ENCODE measurements at regions not wholly inside any gene's neighbourhood (a gene's known extent, or its start where the extent isn't known, plus 50 kb on each side); places are given as distances from the start of the nearest gene placed in this dataset.

GRCh38 chr5:81846301-81846700 lies 95.4 kb upstream of the SSBP2 start:
- TF ChIP-seq POLR2A (IDR thresholded peaks at IDR 0.05) (no peak), CTCF (IDR thresholded peaks at IDR 0.05) (no peak)
- intact Hi-C loops (cut with DNase I; ENCODE audit: low total_unique reads) = no loop called here
- peaks cover 13% of the 10 kb centered on the region for H3K4me1 ChIP-seq
- H3K27me3 ChIP-seq = no peaks in the 10 kb centered on the region
- H3K9me3 ChIP-seq = no peaks in the 10 kb centered on the region
- no peak overlapping the region for H3K27ac ChIP-seq
- DNase-seq = no peak
- no peaks in the 10 kb centered on the region for H3K36me3 ChIP-seq (ENCODE audit: low read depth, missing control alignments)
- WGBS, 2 donors = 69 to 94% methylated on average over 1 of the region's 1 CpG
- H3K4me3 ChIP-seq = no peak overlapping the region

GRCh38 chr5:81843845-81844244 lies 92.9 kb upstream of the SSBP2 start:
- no peaks in the 10 kb centered on the region for H3K9me3 ChIP-seq
- intact Hi-C loops (cut with DNase I; ENCODE audit: low total_unique reads) = no loop called here
- H3K4me3 ChIP-seq = no peak overlapping the region
- H3K27ac ChIP-seq = no peak overlapping the region
- H3K36me3 ChIP-seq (ENCODE audit: low read depth, missing control alignments) = no peaks in the 10 kb centered on the region
- no peaks in the 10 kb centered on the region for H3K27me3 ChIP-seq
- WGBS, 2 donors = 93 to 96% methylated on average over 2 of the region's 2 CpGs
- no peak for DNase-seq
- TF ChIP-seq CTCF (IDR thresholded peaks at IDR 0.05) (no peak), POLR2A (IDR thresholded peaks at IDR 0.05) (no peak)
- no peaks in the 10 kb centered on the region for H3K4me1 ChIP-seq

DNA sequence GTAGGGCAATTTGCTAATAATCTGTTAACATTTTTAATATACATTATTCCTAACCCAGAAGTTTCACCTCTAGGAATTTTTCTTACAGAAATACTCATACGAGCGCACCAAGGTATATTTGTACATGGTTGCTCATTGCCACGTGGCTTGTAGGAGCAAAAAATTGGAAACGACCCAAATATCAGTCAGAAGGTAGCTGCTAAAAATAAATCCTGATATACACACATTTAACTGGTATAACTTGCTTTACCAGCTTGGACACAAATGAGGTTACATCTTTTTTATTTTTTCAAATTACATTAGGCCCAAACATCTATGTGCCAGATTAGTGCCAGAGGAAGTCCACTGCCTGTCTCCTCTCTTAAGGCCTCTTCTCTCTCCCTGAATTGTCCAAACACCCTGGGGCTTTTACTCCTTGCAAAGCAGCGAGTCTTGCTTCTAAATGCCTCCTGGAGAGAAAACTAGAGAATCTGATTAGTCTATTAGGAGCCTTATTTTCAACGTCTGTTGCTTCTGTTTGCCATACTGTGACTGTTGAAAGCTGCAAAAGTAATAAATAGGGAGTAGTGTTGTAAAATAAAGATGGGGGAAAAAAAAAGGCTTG lies 92.0 kb upstream of the SSBP2 start:
- no peak for TF ChIP-seq POLR2A (IDR thresholded peaks at IDR 0.05)
- no peak for TF ChIP-seq CTCF (IDR thresholded peaks at IDR 0.05)
- Histone ChIP-seq H3K4me3 (no peak overlapping the region), H3K4me1 (no peaks in the 10 kb centered on the region), H3K27me3 (no peaks in the 10 kb centered on the region), H3K9me3 (no peaks in the 10 kb centered on the region), H3K27ac (no peak overlapping the region), H3K36me3 (ENCODE audit: low read depth, missing control alignments) (no peaks in the 10 kb centered on the region)
- intact Hi-C loops (cut with DNase I; ENCODE audit: low total_unique reads) = no loop called here
- WGBS, 2 donors = 89% methylated on average over 6 of the region's 6 CpGs
- no peak for DNase-seq

- DNase-seq = no peak
- H3K27me3 ChIP-seq = no peaks in the 10 kb centered on the region
- intact Hi-C loops (cut with DNase I; ENCODE audit: low total_unique reads) = no loop called here
- H3K4me3 ChIP-seq = no peak overlapping the region
- no peaks in the 10 kb centered on the region for H3K9me3 ChIP-seq
- no peak for TF ChIP-seq CTCF (IDR thresholded peaks at IDR 0.05)
- no peak for TF ChIP-seq POLR2A (IDR thresholded peaks at IDR 0.05)
- H3K27ac ChIP-seq = no peak overlapping the region
- WGBS, 2 donors = 82% methylated on average over 3 of the region's 3 CpGs
- H3K36me3 ChIP-seq (ENCODE audit: low read depth, missing control alignments) = no peaks in the 10 kb centered on the region
- no peaks in the 10 kb centered on the region for H3K4me1 ChIP-seq
These were observed 88.1 kb upstream of the SSBP2 start for GRCh38 chr5:81839034-81839433.

DNA sequence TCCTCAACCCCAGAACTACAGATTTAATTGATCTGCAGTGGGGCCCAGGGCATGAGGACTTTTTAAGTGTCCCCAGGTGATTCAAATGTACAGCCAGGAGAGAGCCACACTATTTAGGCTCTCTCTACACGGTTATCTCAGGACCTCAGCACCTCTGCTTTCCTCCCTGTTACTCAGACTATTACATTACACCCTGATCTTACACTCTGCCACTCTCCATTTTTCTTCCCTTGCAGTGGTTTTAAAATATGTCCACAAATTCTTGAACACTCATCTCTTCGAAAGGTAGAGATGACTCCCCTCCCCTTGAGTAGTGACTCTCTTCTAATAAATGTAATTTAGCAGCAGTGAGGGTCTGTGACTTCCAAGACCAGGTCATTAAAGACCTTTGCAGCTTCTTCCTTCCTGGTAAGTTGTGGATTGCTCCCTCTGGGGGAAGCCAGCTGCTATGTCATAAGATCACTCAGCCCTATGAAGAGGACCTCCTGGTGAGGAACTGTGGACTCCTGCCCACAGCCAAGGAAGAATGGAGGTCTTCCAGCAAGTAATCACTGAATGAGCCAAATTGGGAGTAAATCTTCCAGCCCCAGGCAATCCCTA lies 87.5 kb upstream of the SSBP2 start:
- intact Hi-C loops (cut with DNase I; ENCODE audit: low total_unique reads) = no loop called here
- TF ChIP-seq POLR2A (IDR thresholded peaks at IDR 0.05) (no peak), CTCF (IDR thresholded peaks at IDR 0.05) (peak in 1 of 3 experiments; percentile 34)
- WGBS, 2 donors = 74 to 79% methylated on average over 2 of the region's 2 CpGs
- DNase-seq = peak; percentile 61
- H3K4me1 ChIP-seq = no peaks in the 10 kb centered on the region
- no peaks in the 10 kb centered on the region for H3K27me3 ChIP-seq
- no peaks in the 10 kb centered on the region for H3K36me3 ChIP-seq (ENCODE audit: low read depth, missing control alignments)
- no peak overlapping the region for H3K4me3 ChIP-seq
- H3K9me3 ChIP-seq = no peaks in the 10 kb centered on the region
- no peak overlapping the region for H3K27ac ChIP-seq

Measured in testis (tissue), 2 donors.